ENCODE measurements at regions not wholly inside any gene's neighbourhood (a gene's known extent, or its start where the extent isn't known, plus 50 kb on each side); places are given as distances from the start of the nearest gene placed in this dataset.

DNA sequence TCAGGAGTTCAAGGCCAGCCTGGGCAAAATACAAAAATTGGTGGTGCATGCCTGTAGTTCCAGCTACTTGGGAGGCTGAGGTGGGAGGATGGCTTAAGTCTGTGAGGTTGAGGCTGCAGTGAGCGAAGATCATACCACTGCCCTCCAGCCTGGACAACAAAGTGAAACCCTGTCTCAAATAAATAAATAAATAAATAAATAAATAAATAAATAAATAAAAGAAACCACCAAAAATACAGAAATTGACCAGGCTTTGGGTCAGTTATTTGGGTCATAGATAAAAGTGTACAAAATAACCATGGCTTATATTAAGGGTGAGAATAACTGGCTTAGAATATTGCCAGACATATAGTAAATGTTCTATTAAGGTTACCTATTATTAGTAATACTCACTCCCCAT lies 129.2 kb downstream of the NEUROD6 start:
- no peak overlapping the region for H3K27ac Mint-ChIP-seq (ENCODE audit: unreplicated experiment)
- TF ChIP-seq, protein P1, sequence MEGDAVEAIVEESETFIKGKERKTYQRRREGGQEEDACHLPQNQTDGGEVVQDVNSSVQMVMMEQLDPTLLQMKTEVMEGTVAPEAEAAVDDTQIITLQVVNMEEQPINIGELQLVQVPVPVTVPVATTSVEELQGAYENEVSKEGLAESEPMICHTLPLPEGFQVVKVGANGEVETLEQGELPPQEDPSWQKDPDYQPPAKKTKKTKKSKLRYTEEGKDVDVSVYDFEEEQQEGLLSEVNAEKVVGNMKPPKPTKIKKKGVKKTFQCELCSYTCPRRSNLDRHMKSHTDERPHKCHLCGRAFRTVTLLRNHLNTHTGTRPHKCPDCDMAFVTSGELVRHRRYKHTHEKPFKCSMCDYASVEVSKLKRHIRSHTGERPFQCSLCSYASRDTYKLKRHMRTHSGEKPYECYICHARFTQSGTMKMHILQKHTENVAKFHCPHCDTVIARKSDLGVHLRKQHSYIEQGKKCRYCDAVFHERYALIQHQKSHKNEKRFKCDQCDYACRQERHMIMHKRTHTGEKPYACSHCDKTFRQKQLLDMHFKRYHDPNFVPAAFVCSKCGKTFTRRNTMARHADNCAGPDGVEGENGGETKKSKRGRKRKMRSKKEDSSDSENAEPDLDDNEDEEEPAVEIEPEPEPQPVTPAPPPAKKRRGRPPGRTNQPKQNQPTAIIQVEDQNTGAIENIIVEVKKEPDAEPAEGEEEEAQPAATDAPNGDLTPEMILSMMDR (conservative IDR thresholded peaks at IDR 0.05), result no peak
- no peak overlapping the region for H3K4me3 Mint-ChIP-seq
- peaks cover 4% of the 10 kb centered on the region for H3K27me3 Mint-ChIP-seq (ENCODE audit: low read depth)
- peaks cover 4% of the 10 kb centered on the region for H3K4me1 Mint-ChIP-seq
- no peaks in the 10 kb centered on the region for H3K36me3 Mint-ChIP-seq (ENCODE audit: low read depth)
- no peak for DNase-seq (ENCODE audit: low read depth, low spot score)
- H3K9me3 Mint-ChIP-seq, result peaks cover 10% of the 10 kb centered on the region

DNA sequence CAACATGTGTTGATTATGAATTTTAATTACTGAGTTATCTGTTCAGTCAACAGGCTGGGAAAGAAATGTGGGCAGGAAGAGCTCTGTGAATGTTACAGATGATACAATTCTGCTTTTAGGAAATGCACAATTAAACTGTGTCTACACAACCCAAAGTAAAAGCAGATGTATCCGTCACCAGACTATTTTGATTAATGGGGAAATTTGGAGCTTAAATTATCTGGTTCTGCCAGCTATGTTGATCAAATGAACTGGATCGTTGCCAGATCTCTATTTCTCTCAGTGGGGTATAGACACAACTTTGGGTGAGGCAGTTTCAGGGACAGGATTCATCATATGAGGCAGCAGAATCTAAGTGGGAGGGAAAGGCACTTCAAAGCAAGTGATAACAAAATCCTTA lies 136.5 kb downstream of the NEUROD6 start:
- no peaks in the 10 kb centered on the region for H3K27me3 Mint-ChIP-seq (ENCODE audit: low read depth)
- peaks cover 2% of the 10 kb centered on the region for H3K36me3 Mint-ChIP-seq (ENCODE audit: low read depth)
- no peak for DNase-seq (ENCODE audit: low read depth, low spot score)
- H3K9me3 Mint-ChIP-seq, result peaks cover 12% of the 10 kb centered on the region
- TF ChIP-seq, protein P1 (conservative IDR thresholded peaks at IDR 0.05), result no peak
- peaks cover 9% of the 10 kb centered on the region for H3K4me1 Mint-ChIP-seq
- no peak overlapping the region for H3K27ac Mint-ChIP-seq (ENCODE audit: unreplicated experiment)
- H3K4me3 Mint-ChIP-seq, result no peak overlapping the region

DNA sequence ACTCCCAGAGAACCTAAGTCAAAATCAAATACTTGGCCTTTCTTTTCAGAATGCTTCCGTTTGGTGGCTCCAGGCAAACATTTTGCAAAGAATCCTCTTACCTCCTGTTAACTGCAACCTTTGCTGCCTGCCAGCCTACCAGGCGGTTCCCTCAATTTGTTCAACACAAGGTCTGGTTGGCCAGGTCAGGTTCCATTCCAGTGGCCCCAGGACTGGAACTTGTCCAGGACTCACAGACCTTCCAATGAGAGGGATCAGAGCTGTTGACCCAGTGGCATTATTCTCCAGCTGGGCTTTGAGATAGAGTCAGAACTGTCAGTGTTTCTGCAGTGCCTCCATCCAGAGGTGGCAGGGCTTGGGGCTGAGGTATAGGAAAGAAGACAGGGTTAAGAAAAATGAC lies 137.0 kb downstream of the NEUROD6 start:
- H3K4me3 Mint-ChIP-seq, result no peak overlapping the region
- no peaks in the 10 kb centered on the region for H3K27me3 Mint-ChIP-seq (ENCODE audit: low read depth)
- H3K4me1 Mint-ChIP-seq, result peaks cover 9% of the 10 kb centered on the region
- no peak for DNase-seq (ENCODE audit: low read depth, low spot score)
- peaks cover 4% of the 10 kb centered on the region for H3K36me3 Mint-ChIP-seq (ENCODE audit: low read depth)
- no peak overlapping the region for H3K27ac Mint-ChIP-seq (ENCODE audit: unreplicated experiment)
- peaks cover 11% of the 10 kb centered on the region for H3K9me3 Mint-ChIP-seq
- TF ChIP-seq, protein P1 (conservative IDR thresholded peaks at IDR 0.05), result no peak

DNA sequence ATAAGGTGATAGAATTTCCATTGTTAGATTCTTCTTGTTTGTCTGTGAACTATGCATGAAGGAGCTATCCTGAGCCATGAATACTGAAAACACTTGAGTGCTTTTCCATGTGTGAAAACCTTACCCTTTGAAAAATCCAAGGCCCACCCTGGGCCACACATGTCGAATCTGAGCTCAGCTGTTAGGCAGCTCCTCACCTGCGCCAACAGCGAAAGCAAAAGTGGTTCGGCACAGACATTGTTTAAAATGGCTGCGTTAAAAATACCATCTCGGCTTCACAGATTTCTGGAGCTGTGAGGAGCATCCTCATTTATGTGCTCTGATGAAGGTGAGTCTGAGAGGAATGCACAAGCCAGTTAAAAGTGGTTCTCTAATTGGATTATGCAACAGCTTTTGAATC lies 137.7 kb downstream of the NEUROD6 start:
- no peak for DNase-seq (ENCODE audit: low read depth, low spot score)
- no peak overlapping the region for H3K4me3 Mint-ChIP-seq
- peaks cover 5% of the 10 kb centered on the region for H3K36me3 Mint-ChIP-seq (ENCODE audit: low read depth)
- H3K4me1 Mint-ChIP-seq, result peaks cover 9% of the 10 kb centered on the region
- no peak overlapping the region for H3K27ac Mint-ChIP-seq (ENCODE audit: unreplicated experiment)
- TF ChIP-seq, protein P1 (conservative IDR thresholded peaks at IDR 0.05), result no peak
- H3K27me3 Mint-ChIP-seq (ENCODE audit: low read depth), result no peaks in the 10 kb centered on the region
- peaks cover 13% of the 10 kb centered on the region for H3K9me3 Mint-ChIP-seq

DNA sequence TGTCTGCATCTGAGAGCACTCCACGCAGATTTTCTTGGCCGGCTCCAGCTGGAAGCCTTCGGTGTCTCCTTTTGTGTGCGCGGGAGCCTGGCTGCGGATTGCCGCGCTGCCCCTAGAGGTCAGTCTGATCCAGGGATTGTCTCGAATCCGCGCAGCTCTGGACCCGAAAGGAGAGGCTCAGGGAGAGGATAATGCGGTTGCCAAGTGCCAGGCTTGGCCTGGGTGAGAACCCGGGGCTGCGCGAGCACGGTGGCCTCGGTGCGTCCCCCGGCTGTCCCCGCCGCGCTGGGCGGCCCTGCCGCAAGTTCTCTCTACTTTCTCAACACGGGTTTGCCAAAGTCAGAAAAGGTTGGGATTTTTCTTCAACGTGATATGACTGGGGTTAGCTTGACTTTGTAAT lies 140.9 kb downstream of the ADCYAP1R1 start:
- Mint-ChIP-seq H3K27ac (ENCODE audit: unreplicated experiment) (peak overlapping the region; percentile 7), H3K27me3 (ENCODE audit: low read depth) (peaks cover 7% of the 10 kb centered on the region), H3K9me3 (peaks cover 3% of the 10 kb centered on the region), H3K4me3 (no peak overlapping the region), H3K36me3 (ENCODE audit: low read depth) (peaks cover 3% of the 10 kb centered on the region), H3K4me1 (peaks cover 7% of the 10 kb centered on the region)
- TF ChIP-seq, protein P1 (conservative IDR thresholded peaks at IDR 0.05), result peak; percentile 84
- peak; percentile 75 for DNase-seq (ENCODE audit: low read depth, low spot score)

DNA sequence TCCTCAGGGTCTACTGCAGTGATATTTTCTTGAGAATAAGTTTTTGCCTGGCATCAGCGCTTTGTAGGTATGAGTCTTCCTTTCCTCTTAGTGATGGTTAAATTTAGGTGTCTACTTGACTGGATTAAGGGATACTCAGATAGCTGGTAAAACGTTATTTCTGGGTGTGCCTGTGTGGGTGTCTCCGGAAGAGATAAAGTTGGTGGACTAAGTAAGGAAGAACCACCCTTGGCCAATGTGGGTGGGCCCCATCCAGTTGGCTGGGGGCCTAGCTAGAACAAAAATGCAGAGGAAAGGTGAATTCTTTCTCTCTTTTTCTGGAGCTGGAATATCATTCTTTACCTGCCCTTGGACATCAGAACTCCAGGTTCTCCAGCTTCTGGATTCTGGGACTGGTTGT lies 138.8 kb downstream of the ADCYAP1R1 start:
- Mint-ChIP-seq H3K9me3 (peaks cover 3% of the 10 kb centered on the region), H3K4me1 (peaks cover 11% of the 10 kb centered on the region), H3K4me3 (no peak overlapping the region), H3K27ac (ENCODE audit: unreplicated experiment) (no peak overlapping the region), H3K36me3 (ENCODE audit: low read depth) (peaks cover 3% of the 10 kb centered on the region), H3K27me3 (ENCODE audit: low read depth) (peaks cover 10% of the 10 kb centered on the region)
- TF ChIP-seq, protein P1 (conservative IDR thresholded peaks at IDR 0.05), result no peak
- no peak for DNase-seq (ENCODE audit: low read depth, low spot score)

All from neural crest cell (in vitro differentiated cells).